ENCODE measurements at regions not wholly inside any gene's neighbourhood (a gene's known extent, or its start where the extent isn't known, plus 50 kb on each side); places are given as distances from the start of the nearest gene placed in this dataset.

DNA sequence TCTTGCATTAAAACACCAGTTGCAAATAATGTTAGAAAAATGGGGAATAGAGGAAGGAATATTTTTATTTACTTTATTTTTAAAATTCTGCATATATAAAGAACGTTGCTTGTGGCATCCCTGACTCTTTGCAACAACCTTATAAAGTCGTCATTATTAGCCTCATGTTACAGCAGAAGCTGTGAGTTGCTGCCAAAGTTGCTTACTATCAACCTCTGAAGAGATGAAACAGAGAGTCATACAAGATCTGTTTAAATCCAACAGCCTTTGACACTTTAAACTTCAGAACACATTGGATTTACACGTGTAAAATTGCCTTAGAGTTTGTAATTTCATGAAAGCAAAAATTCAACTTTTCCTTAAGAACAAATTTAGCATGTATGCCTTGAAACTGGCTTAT is 221.9 kb downstream of the MRPL39 start:
- TF ChIP-seq, protein P1, sequence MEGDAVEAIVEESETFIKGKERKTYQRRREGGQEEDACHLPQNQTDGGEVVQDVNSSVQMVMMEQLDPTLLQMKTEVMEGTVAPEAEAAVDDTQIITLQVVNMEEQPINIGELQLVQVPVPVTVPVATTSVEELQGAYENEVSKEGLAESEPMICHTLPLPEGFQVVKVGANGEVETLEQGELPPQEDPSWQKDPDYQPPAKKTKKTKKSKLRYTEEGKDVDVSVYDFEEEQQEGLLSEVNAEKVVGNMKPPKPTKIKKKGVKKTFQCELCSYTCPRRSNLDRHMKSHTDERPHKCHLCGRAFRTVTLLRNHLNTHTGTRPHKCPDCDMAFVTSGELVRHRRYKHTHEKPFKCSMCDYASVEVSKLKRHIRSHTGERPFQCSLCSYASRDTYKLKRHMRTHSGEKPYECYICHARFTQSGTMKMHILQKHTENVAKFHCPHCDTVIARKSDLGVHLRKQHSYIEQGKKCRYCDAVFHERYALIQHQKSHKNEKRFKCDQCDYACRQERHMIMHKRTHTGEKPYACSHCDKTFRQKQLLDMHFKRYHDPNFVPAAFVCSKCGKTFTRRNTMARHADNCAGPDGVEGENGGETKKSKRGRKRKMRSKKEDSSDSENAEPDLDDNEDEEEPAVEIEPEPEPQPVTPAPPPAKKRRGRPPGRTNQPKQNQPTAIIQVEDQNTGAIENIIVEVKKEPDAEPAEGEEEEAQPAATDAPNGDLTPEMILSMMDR (IDR thresholded peaks at IDR 0.05; ENCODE audit: low read depth, low read length, missing input control) = no peak
- TF ChIP-seq, protein P2, sequence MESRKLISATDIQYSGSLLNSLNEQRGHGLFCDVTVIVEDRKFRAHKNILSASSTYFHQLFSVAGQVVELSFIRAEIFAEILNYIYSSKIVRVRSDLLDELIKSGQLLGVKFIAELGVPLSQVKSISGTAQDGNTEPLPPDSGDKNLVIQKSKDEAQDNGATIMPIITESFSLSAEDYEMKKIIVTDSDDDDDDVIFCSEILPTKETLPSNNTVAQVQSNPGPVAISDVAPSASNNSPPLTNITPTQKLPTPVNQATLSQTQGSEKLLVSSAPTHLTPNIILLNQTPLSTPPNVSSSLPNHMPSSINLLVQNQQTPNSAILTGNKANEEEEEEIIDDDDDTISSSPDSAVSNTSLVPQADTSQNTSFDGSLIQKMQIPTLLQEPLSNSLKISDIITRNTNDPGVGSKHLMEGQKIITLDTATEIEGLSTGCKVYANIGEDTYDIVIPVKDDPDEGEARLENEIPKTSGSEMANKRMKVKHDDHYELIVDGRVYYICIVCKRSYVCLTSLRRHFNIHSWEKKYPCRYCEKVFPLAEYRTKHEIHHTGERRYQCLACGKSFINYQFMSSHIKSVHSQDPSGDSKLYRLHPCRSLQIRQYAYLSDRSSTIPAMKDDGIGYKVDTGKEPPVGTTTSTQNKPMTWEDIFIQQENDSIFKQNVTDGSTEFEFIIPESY (IDR thresholded peaks at IDR 0.05) = no peak
- TF ChIP-seq JUND (IDR thresholded peaks at IDR 0.05) (no peak), HNF4G (IDR thresholded peaks at IDR 0.05) (no peak), FOXA1 (IDR thresholded peaks at IDR 0.05) (no peak)
